ENCODE measurements at regions not wholly inside any gene's neighbourhood (a gene's known extent, or its start where the extent isn't known, plus 50 kb on each side); places are given as distances from the start of the nearest gene placed in this dataset.

DNA sequence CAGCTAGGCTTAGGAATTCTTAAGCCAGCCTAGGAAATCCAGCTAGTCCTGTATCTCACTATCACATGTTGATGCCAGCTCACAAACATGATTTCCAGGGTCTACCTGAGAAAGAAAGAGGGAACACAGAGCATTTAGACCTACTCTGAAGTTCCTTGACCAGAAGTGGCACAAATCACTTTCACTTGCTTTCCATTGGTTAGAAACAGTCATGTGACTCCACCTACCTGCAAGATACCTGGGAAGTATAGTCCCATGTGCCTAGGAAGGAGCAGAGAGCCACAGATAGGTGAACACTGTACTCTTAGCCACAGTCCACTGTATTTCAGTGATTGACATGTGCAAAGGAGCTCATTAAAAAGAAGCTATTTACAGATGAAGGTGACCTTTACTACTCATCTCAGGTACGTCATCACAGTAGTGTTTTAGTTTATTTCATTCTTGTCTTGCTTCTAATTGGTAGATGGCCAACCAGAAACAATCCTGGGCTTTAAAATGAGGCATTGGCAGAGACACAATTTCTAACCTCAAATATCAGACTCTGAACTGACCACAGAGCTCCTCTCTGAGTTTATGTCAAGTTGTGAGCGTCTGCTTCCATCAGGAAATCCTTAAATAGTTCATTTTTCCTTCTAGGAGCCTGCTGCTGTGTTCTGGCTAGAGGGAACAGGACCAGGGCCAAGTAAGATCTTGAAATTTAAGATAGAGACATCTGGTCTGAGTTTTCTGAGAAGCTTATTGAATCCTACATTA, 340.7 kb downstream of the TLE4 start:
- no TSS peak for BruUV-seq (replicated peaks)
- POLR2A ChIA-PET: interaction anchor here (0.6 kb wide), 1 partner anchor 136 kb away, joined by 3 read pairs; no protein-coding TSS in a partner anchor
- H3K9me3 ChIP-seq (replicated peaks; ENCODE audit: control insufficient read depth, insufficient read depth, low read depth, low read length): no peaks in the 10 kb centered on the region

DNA sequence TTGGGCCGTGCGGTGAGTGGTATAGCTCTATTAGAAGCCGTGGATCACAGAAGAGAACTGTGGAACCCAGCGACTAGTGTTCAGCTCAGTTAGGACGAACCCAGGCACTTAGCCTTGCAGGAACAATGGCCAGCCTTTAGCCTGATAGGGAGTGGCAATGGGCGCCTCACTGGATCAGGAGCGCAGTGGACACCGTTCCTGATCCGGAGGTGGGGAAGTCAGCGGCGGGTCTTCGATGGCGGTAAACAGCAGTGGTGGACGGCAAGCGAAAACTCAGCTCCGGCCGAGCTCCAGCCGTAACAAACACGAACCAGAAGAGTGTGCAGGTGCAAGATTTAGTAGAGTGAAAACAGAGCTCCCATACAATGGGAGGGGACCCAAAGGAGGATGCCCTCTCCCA, 340.0 kb downstream of the TLE4 start:
- Histone ChIP-seq H3K27me3 (ENCODE audit: control insufficient read depth in 2 of 2, insufficient read depth in 2 of 2, low read length in 2 of 2) (no peaks in the 10 kb centered on the region), H3K79me2 (ENCODE audit: control insufficient read depth, insufficient read depth, low read length) (no peaks in the 10 kb centered on the region), H3K4me3 (no peak overlapping the region), H3K9me1 (ENCODE audit: control insufficient read depth, insufficient read depth, low read length) (no peaks in the 10 kb centered on the region), H4K20me1 (replicated peaks; ENCODE audit: control insufficient read depth, insufficient read depth, low read length) (no peaks in the 10 kb centered on the region), H2AFZ (ENCODE audit: low read depth, low read length) (no peak overlapping the region), H3K9ac (ENCODE audit: insufficient read depth in 1 of 2, low read depth in 2 of 2, low read length in 2 of 2) (no peak overlapping the region), H3K4me1 (replicated peaks in 1 of 2; ENCODE audit: control insufficient read depth in 2 of 2, insufficient read depth in 2 of 2, low read length in 2 of 2) (no peaks in the 10 kb centered on the region), H3K9me3 (replicated peaks; ENCODE audit: control insufficient read depth, insufficient read depth, low read depth, low read length) (no peaks in the 10 kb centered on the region), H3K4me2 (ENCODE audit: insufficient read depth, low read length) (no peak overlapping the region), H3K36me3 (ENCODE audit: control insufficient read depth, insufficient read depth, low read length) (no peaks in the 10 kb centered on the region), H3K27ac (ENCODE audit: extremely low read depth, low read depth, low read length) (no peak overlapping the region)
- in situ Hi-C loops (cut with MboI) (no loop called here), intact Hi-C loops (cut with micrococcal nuclease) (no loop called here)
- 0% methylated on average over 16 of the region's 19 CpGs for WGBS (ENCODE audit: insufficient coverage, low coverage, missing lambda C conversion rate)
- ChIA-PET POLR2A (no interaction called here), CTCF (ENCODE audit: low intra/inter-chr PET ratio) (no interaction called here)
- no peak for DNase-seq (ENCODE audit: extremely low read depth in 1 of 4, low spot score in 3 of 4)
- no peak for FAIRE-seq
- no TSS peak for BruUV-seq (replicated peaks)
- ATAC-seq: no peak
- no peak for TF ChIP-seq ZNF586 (CRISPR knock-in tag; conservative IDR thresholded peaks at IDR 0.05)
- TF ChIP-seq FOXM1 (IDR thresholded peaks at IDR 0.05; ENCODE audit: low read depth): no peak
- no peak for TF ChIP-seq FOXM1 (CRISPR knock-in tag; IDR thresholded peaks at IDR 0.05; ENCODE audit: low read depth)
- TF ChIP-seq CBFA2T2 (conservative IDR thresholded peaks at IDR 0.05): no peak
- TF ChIP-seq TBL1XR1 (IDR thresholded peaks at IDR 0.05; ENCODE audit: low read length in 2 of 2): no peak
- TF ChIP-seq COPS2 (conservative IDR thresholded peaks at IDR 0.05): no peak
- TF ChIP-seq NR2C1 (IDR thresholded peaks at IDR 0.05): no peak
- no peak for TF ChIP-seq NR2C1 (tag; IDR thresholded peaks at IDR 0.05)
- no peak for TF ChIP-seq FOSL1 (tag; conservative IDR thresholded peaks at IDR 0.05)
- TF ChIP-seq, protein P1, sequence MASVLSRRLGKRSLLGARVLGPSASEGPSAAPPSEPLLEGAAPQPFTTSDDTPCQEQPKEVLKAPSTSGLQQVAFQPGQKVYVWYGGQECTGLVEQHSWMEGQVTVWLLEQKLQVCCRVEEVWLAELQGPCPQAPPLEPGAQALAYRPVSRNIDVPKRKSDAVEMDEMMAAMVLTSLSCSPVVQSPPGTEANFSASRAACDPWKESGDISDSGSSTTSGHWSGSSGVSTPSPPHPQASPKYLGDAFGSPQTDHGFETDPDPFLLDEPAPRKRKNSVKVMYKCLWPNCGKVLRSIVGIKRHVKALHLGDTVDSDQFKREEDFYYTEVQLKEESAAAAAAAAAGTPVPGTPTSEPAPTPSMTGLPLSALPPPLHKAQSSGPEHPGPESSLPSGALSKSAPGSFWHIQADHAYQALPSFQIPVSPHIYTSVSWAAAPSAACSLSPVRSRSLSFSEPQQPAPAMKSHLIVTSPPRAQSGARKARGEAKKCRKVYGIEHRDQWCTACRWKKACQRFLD (CRISPR knock-in tag; IDR thresholded peaks at IDR 0.05): no peak
- no peak for TF ChIP-seq ELF2 (CRISPR knock-in tag; IDR thresholded peaks at IDR 0.05)
- TF ChIP-seq ZNF347 (CRISPR knock-in tag; IDR thresholded peaks at IDR 0.05; ENCODE audit: low read depth): no peak
- no peak for TF ChIP-seq ESRRA (IDR thresholded peaks at IDR 0.05; ENCODE audit: borderline replicate concordance, low read depth)
- no peak for TF ChIP-seq ZNF324 (CRISPR knock-in tag; IDR thresholded peaks at IDR 0.05)
- no peak for TF ChIP-seq THRAP3 (IDR thresholded peaks at IDR 0.05; ENCODE audit: borderline replicate concordance)
- TF ChIP-seq LEF1 (IDR thresholded peaks at IDR 0.05): no peak

More for the DNA sequence above, 340.7 kb downstream of the TLE4 start:
- in situ Hi-C loops (cut with MboI): no loop called here
- H3K27me3 ChIP-seq (ENCODE audit: control insufficient read depth in 2 of 2, insufficient read depth in 2 of 2, low read length in 2 of 2): no peaks in the 10 kb centered on the region
- no peaks in the 10 kb centered on the region for H4K20me1 ChIP-seq (replicated peaks; ENCODE audit: control insufficient read depth, insufficient read depth, low read length)
- ATAC-seq: no peak
- no peak overlapping the region for H3K4me2 ChIP-seq (ENCODE audit: insufficient read depth, low read length)
- 0% methylated on average over 2 of the region's 2 CpGs for WGBS (ENCODE audit: insufficient coverage, low coverage, missing lambda C conversion rate)
- no peaks in the 10 kb centered on the region for H3K36me3 ChIP-seq (ENCODE audit: control insufficient read depth, insufficient read depth, low read length)
- CTCF ChIA-PET (ENCODE audit: low intra/inter-chr PET ratio): no interaction called here
- no peak for FAIRE-seq
- no peaks in the 10 kb centered on the region for H3K4me1 ChIP-seq (replicated peaks in 1 of 2; ENCODE audit: control insufficient read depth in 2 of 2, insufficient read depth in 2 of 2, low read length in 2 of 2)
- no peak for DNase-seq (ENCODE audit: extremely low read depth in 1 of 4, low spot score in 3 of 4)
- TF ChIP-seq BDP1 (IDR thresholded peaks at IDR 0.05; ENCODE audit: insufficient read depth, insufficient read length): no peak
- no peak for TF ChIP-seq ZNF146 (CRISPR knock-in tag; IDR thresholded peaks at IDR 0.05; ENCODE audit: unreplicated experiment)
- H3K9me1 ChIP-seq (ENCODE audit: control insufficient read depth, insufficient read depth, low read length): no peaks in the 10 kb centered on the region
- no peak overlapping the region for H3K9ac ChIP-seq (ENCODE audit: insufficient read depth in 1 of 2, low read depth in 2 of 2, low read length in 2 of 2)
- no peak overlapping the region for H3K4me3 ChIP-seq
- no peak overlapping the region for H3K27ac ChIP-seq (ENCODE audit: extremely low read depth, low read depth, low read length)
- intact Hi-C loops (cut with micrococcal nuclease): no loop called here
- H3K79me2 ChIP-seq (ENCODE audit: control insufficient read depth, insufficient read depth, low read length): no peaks in the 10 kb centered on the region
- no peak overlapping the region for H2AFZ ChIP-seq (ENCODE audit: low read depth, low read length)
